GM20000 (cell line): ENCODE measurements at regions not wholly inside any gene's neighbourhood (a gene's known extent, or its start where the extent isn't known, plus 50 kb on each side); places are given as distances from the start of the nearest gene placed in this dataset.

Source experiments
- DNase-seq: peaks from one replicate; pipeline ENCODE4 v3.0.0; 2012; ENCODE audit warnings: low spot score
- CTCF ChIP-seq: IDR thresholded peaks from 2 replicates; pipeline ENCODE4 v1.5.1; 2012; ENCODE audit warnings: mild to moderate bottlenecking, control low read depth; ENCODE audit errors: extremely low read depth, missing control alignments

GRCh38 chr3:23052620-23053019 is 150.5 kb upstream of the UBE2E2 start:
- TF ChIP-seq CTCF, result no peak
- no peak for DNase-seq

DNA sequence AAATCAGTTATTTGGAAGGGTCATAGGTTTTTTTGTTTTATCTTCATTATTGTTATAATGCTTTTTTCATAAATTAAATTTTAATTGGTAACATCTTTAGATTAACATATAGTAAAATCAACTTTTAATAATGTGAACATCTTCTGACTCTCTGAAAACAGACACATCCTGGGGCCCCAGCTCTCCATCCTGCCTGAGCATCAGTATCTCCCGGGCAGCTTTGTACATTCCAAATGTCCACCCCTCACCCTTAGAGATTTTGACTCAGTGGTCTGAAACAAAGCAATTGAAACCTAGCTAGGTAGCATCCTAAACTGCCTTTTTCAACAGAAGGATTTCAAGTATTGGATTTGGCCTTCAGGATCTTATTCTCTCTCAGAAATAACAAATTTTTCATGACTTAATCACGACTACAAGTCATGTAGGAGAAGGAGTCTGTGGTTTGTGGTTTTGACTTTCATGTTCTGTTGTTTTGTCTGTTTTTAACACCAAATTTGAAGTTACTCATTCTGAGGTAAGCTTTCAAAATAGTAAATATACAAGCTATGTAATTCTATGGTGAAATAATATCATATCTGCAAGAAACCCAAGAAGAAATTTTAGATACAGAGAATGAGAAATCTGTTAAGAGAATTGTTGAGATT is 147.3 kb upstream of the UBE2E2 start:
- DNase-seq, result no peak
- no peak for TF ChIP-seq CTCF

DNA sequence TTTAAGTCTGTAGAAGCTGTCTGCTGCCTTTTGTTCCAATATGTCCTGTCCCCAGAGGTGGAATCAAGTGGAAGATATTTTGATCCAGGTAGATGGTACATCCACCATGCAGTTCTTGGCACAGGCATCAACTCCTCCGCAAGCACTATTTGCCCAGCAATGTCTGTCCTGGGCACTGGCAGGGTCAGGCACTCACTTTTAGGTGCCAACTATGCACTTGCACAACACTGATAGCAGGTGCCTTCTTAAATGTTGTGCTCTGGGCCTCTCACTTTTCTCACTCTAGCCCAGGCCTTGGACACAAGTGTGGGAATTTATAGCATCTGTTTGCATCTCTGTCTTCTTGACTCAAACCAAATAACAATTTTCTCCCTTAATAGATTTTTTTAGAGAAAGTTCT is 140.5 kb upstream of the UBE2E2 start:
- DNase-seq, result no peak
- TF ChIP-seq CTCF, result no peak

GRCh38 chr3:23062982-23063381 is 140.1 kb upstream of the UBE2E2 start:
- TF ChIP-seq CTCF, result no peak
- no peak for DNase-seq

- TF ChIP-seq CTCF, result no peak
- DNase-seq, result no peak
Observed at GRCh38 chr3:23067116-23067515, 136.0 kb upstream of the UBE2E2 start.

DNA sequence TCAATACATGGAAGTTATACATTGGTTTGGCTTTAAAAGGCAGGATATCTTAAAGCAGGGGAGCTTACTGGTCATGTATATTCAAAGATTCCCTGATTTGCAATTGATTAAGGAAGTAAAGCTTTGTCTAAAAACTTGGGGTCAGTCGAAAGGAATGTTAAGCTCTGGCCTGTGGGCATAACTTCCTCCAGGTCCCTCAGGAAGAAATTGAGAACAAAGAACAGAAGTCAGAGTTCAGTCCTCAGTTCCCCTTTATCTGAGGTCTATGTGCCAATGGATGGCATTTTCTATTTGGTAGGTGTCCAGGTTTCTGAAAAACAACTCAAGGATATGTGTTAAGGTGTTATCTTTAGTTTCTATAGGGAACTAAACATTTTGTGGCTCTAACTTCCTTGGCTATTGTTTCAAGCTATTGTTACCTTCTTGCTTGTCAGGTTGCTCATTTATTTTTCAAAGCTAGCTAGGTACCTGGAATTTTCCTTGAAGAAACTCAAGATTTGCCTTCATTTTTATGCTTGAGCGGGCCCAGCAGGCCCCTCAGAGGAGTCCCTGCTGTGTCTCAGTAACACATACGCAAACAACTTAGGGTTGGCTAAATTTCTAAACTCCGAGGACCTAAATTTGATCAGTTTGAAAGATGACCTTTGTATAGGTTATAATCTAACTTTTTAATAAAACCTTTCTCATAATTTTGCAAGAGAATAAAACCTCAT is 135.0 kb upstream of the UBE2E2 start:
- TF ChIP-seq CTCF, result no peak
- no peak for DNase-seq

DNA sequence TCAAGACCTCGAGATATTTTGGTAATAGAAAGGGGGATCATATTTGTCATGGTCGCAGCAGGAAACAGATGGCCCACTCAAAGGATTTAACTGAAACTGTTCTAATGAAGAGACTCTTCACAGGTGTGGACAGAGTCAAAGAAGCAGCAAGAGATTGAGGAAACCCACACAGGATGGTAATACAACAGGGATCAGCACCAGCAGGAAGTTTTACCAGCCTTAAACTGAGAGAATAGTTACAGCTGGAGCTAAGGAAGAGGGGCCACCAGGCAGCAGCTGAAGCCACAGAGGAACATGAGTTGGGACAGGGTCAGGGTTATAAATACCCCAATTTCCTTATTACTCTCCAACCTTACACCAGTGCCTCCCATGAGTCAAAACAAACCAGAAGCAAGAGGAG is 131.8 kb upstream of the UBE2E2 start:
- TF ChIP-seq CTCF, result no peak
- no peak for DNase-seq
